Skeletal muscle satellite cell (primary cell): ENCODE measurements at regions not wholly inside any gene's neighbourhood (a gene's known extent, or its start where the extent isn't known, plus 50 kb on each side); places are given as distances from the start of the nearest gene placed in this dataset.

Source experiments
- H3K27me3 ChIP-seq: 2 replicates; pipeline ENCODE4 v1.7.0; 2013; ENCODE audit warnings: low read length; ENCODE audit not compliant: control insufficient read depth, insufficient read depth
- H3K36me3 ChIP-seq: 2 replicates; pipeline ENCODE4 v1.7.0; 2013; ENCODE audit warnings: mild to moderate bottlenecking, control low read depth, low read length; ENCODE audit not compliant: insufficient read depth
- H3K4me1 ChIP-seq: 2 replicates; pipeline ENCODE4 v1.7.0; 2013; ENCODE audit warnings: low read length; ENCODE audit not compliant: control insufficient read depth, insufficient read depth
- H3K4me2 ChIP-seq: 2 replicates; pipeline ENCODE4 v1.7.0; 2013; ENCODE audit warnings: mild to moderate bottlenecking, low read length
- H3K4me3 ChIP-seq: 2 replicates; pipeline ENCODE4 v1.7.0; 2013; ENCODE audit warnings: low read length
- H3K9ac ChIP-seq: 2 replicates; pipeline ENCODE4 v1.7.0; 2013; ENCODE audit warnings: mild to moderate bottlenecking, low read depth, low read length, moderate library complexity
- H3K9me3 ChIP-seq: replicated peaks from 2 replicates; pipeline ENCODE4 v1.7.0; 2013; ENCODE audit warnings: mild to moderate bottlenecking, control low read depth, low read length

DNA sequence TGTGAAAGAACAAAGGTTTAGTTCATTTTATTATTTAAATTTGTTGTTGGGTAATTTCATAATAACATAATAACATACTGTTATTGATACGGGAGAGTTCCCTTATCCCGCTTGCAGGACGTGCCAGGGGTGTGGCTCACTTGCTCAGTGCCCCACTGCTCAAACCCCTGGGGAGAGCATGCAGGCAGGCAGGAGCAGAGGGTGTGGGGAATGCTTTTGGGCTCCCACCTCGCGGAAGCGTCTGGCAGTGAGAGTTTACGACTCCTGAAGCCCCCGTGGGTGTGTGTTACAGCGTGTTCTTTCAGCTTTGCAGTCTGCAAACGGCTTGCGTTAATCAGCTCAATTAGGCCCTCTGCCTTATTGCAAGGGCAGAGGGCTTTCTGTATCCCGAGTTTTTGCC, 675.9 kb downstream of the SEMA5A start:
- Histone ChIP-seq H3K36me3 (no peaks in the 10 kb centered on the region), H3K4me1 (no peaks in the 10 kb centered on the region), H3K9me3 (no peaks in the 10 kb centered on the region), H3K9ac (no peak overlapping the region), H3K4me3 (no peak overlapping the region), H3K4me2 (no peak overlapping the region), H3K27me3 (no peaks in the 10 kb centered on the region)

- no peaks in the 10 kb centered on the region for H3K27me3 ChIP-seq
- no peak overlapping the region for H3K4me2 ChIP-seq
- no peaks in the 10 kb centered on the region for H3K36me3 ChIP-seq
- no peaks in the 10 kb centered on the region for H3K4me1 ChIP-seq
- H3K9ac ChIP-seq, result no peak overlapping the region
- H3K9me3 ChIP-seq, result no peaks in the 10 kb centered on the region
- H3K4me3 ChIP-seq, result no peak overlapping the region
These were observed 675.4 kb downstream of the SEMA5A start for GRCh38 chr5:8870349-8870958.

GRCh38 chr5:8870959-8871355, 674.9 kb downstream of the SEMA5A start:
- H3K4me3 ChIP-seq, result no peak overlapping the region
- H3K36me3 ChIP-seq, result no peaks in the 10 kb centered on the region
- H3K9me3 ChIP-seq, result no peaks in the 10 kb centered on the region
- no peaks in the 10 kb centered on the region for H3K4me1 ChIP-seq
- H3K9ac ChIP-seq, result no peak overlapping the region
- no peaks in the 10 kb centered on the region for H3K27me3 ChIP-seq
- no peak overlapping the region for H3K4me2 ChIP-seq

DNA sequence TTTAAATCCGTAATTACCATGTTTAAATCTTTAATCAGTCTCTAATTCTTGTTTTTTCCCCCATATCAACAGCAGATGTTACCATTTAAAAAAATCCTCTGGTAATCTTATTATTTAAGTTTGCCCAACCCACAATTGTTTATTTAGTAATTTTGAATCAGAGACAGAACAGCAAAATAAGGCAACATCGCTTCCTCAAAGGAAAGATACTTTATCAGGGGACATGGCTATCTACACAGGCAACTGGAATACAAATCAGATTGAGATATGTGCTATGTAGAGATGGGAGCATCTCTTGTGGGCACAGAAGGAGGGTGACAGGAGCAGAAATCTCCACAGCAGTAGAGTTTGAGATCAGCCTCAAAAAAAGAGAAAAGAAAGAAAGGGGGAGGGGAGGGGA, 674.4 kb downstream of the SEMA5A start:
- H3K9ac ChIP-seq, result no peak overlapping the region
- H3K4me3 ChIP-seq, result no peak overlapping the region
- H3K9me3 ChIP-seq, result no peaks in the 10 kb centered on the region
- H3K4me2 ChIP-seq, result no peak overlapping the region
- no peaks in the 10 kb centered on the region for H3K4me1 ChIP-seq
- H3K36me3 ChIP-seq, result no peaks in the 10 kb centered on the region
- no peaks in the 10 kb centered on the region for H3K27me3 ChIP-seq

DNA sequence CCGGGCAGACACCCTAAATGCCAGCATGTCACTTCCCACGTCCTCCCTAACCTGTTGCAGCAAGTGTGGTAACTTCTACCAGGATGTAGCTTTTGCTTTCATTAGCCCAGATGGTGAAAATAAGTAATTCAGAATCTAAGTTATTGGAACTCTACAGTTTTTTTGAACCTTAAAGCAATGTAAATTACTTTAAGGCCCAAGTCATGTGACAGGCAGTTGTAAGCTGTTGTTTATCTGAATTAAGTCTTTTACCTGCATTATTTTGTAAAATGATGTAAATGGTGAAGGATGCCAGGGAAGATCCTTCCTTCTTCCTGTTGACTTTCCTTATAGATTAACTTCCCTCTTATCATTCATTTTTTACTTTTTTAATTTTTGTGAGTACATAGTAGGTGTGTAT, 670.2 kb downstream of the SEMA5A start:
- no peaks in the 10 kb centered on the region for H3K36me3 ChIP-seq
- H3K9ac ChIP-seq, result no peak overlapping the region
- H3K9me3 ChIP-seq, result no peaks in the 10 kb centered on the region
- H3K4me1 ChIP-seq, result no peaks in the 10 kb centered on the region
- no peak overlapping the region for H3K4me2 ChIP-seq
- no peak overlapping the region for H3K4me3 ChIP-seq
- no peaks in the 10 kb centered on the region for H3K27me3 ChIP-seq

GRCh38 chr5:8879248-8879647, 666.6 kb downstream of the SEMA5A start:
- no peak overlapping the region for H3K9ac ChIP-seq
- no peak overlapping the region for H3K4me2 ChIP-seq
- no peaks in the 10 kb centered on the region for H3K36me3 ChIP-seq
- no peak overlapping the region for H3K4me3 ChIP-seq
- no peaks in the 10 kb centered on the region for H3K9me3 ChIP-seq
- no peaks in the 10 kb centered on the region for H3K4me1 ChIP-seq
- no peaks in the 10 kb centered on the region for H3K27me3 ChIP-seq

GRCh38 chr5:8884029-8884428, 661.8 kb downstream of the SEMA5A start:
- no peak overlapping the region for H3K9ac ChIP-seq
- H3K36me3 ChIP-seq, result no peaks in the 10 kb centered on the region
- no peaks in the 10 kb centered on the region for H3K27me3 ChIP-seq
- H3K9me3 ChIP-seq, result no peaks in the 10 kb centered on the region
- H3K4me3 ChIP-seq, result no peak overlapping the region
- no peaks in the 10 kb centered on the region for H3K4me1 ChIP-seq
- H3K4me2 ChIP-seq, result no peak overlapping the region

DNA sequence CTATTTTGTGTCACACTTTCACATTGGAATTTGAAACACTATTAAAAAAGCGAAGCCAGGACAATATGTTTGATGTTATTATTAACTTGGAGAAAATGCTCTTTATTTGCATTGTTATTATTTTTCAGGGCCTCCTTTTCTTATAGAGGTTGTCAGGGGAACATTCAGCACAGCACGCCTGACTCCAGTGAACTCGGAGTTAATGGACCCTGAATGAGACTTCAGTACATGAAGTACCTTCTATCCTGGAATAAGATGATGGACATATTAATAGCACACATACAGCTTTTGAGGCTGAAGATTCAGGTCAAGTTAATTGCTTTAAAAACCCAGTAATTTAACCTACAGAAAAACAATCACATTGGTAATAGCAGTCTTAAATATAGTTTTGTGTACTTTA, 652.9 kb downstream of the SEMA5A start:
- Histone ChIP-seq H3K4me3 (no peak overlapping the region), H3K9me3 (no peaks in the 10 kb centered on the region), H3K4me1 (peaks cover 12% of the 10 kb centered on the region), H3K4me2 (no peak overlapping the region), H3K36me3 (no peaks in the 10 kb centered on the region), H3K9ac (no peak overlapping the region), H3K27me3 (no peaks in the 10 kb centered on the region)

DNA sequence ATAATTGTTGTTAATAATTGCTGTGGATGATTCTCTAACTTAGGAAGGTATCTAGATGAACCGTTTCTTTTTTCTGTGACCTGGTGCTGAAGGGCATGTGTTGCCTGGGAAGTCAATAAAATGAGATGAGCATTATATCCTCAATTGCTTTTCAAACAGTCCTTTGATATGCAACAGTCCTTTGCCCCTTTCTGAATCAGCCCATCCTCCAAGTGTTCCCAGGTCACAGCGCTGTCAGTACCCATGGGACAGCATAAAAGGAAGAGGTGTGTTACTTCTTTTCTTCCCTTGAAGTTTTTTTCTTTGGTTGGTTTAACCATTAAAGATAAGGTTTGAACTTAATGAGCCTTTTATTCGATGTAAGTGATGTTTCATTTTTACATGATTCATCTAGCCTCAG, 651.8 kb downstream of the SEMA5A start:
- Histone ChIP-seq H3K9me3 (no peaks in the 10 kb centered on the region), H3K4me3 (no peak overlapping the region), H3K9ac (no peak overlapping the region), H3K27me3 (no peaks in the 10 kb centered on the region), H3K4me1 (peaks cover 12% of the 10 kb centered on the region), H3K36me3 (no peaks in the 10 kb centered on the region), H3K4me2 (no peak overlapping the region)

GRCh38 chr5:8895062-8895461, 650.8 kb downstream of the SEMA5A start:
- no peak overlapping the region for H3K9ac ChIP-seq
- no peaks in the 10 kb centered on the region for H3K9me3 ChIP-seq
- peaks cover 12% of the 10 kb centered on the region for H3K4me1 ChIP-seq
- H3K36me3 ChIP-seq, result no peaks in the 10 kb centered on the region
- no peak overlapping the region for H3K4me3 ChIP-seq
- no peak overlapping the region for H3K4me2 ChIP-seq
- H3K27me3 ChIP-seq, result no peaks in the 10 kb centered on the region

GRCh38 chr5:8895599-8895998, 650.3 kb downstream of the SEMA5A start:
- Histone ChIP-seq H3K9ac (no peak overlapping the region), H3K4me2 (no peak overlapping the region), H3K4me1 (peaks cover 12% of the 10 kb centered on the region), H3K27me3 (no peaks in the 10 kb centered on the region), H3K36me3 (no peaks in the 10 kb centered on the region), H3K4me3 (no peak overlapping the region), H3K9me3 (no peaks in the 10 kb centered on the region)

- Histone ChIP-seq H3K4me1 (peaks cover 12% of the 10 kb centered on the region), H3K4me2 (no peak overlapping the region), H3K27me3 (no peaks in the 10 kb centered on the region), H3K4me3 (no peak overlapping the region), H3K9me3 (no peaks in the 10 kb centered on the region), H3K36me3 (no peaks in the 10 kb centered on the region), H3K9ac (no peak overlapping the region)
These were observed 648.6 kb downstream of the SEMA5A start for GRCh38 chr5:8897316-8897715.
